ENCODE measurements at regions not wholly inside any gene's neighbourhood (a gene's known extent, or its start where the extent isn't known, plus 50 kb on each side); places are given as distances from the start of the nearest gene placed in this dataset.
"Not testable (repeated sequence)": the region's sequence is repeated elsewhere in the genome, so short reads cannot be mapped to it uniquely, and the experiment has no call there.

DNA sequence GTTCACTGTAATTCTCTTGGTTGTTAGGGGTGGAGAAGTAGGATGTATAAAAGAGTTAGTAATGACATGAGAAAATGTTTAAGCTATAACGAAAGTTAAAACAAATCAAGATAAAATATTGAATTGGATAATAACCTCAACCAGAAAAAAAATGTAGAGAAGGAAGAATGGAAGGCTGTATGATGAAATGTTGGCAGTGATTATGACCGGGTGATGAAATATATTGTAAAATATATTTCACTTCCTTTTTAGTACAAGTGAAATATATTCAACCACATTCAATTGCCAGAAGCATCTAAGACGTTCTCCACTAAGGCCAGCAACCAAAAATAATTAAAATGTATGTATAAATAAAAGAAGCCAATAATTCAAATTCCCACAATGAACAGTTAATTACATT is 309.3 kb upstream of the FGF13 start:
- DNase-seq: no peak

DNA sequence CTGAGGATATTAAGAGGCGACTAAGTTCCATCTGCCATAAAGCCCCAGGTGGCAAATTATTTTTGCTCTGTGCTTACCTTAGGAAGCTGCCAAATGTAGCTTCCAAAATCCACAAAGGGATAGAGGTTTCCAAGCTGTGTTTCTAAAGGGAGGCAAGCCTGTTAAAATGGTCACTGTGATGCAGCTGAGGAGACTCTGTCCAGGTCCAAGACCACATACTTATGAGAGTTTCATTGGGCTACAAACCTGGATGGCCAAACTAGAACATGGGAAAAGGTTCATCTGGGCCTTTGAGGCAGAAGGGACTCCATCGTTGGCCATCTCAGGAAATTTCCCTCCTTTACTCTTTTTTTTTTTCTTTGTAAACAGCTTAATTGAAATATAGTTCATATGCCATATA is 306.9 kb upstream of the FGF13 start:
- DNase-seq: no peak

GRCh38 chrX:139015627-139016026 is 304.1 kb upstream of the FGF13 start:
- no peak for DNase-seq

- no peak for DNase-seq
Observed at GRCh38 chrX:139008185-139008584, 296.7 kb upstream of the FGF13 start.

- not testable (repeated sequence) for DNase-seq
Observed at GRCh38 chrX:139003856-139004527, 292.5 kb upstream of the FGF13 start.

GRCh38 chrX:139002319-139002718 is 290.8 kb upstream of the FGF13 start:
- no peak for DNase-seq

- no peak for DNase-seq
Observed at GRCh38 chrX:138996268-138996667, 284.8 kb upstream of the FGF13 start.

- no peak for DNase-seq
Observed at GRCh38 chrX:138995458-138995857, 283.9 kb upstream of the FGF13 start.

DNA sequence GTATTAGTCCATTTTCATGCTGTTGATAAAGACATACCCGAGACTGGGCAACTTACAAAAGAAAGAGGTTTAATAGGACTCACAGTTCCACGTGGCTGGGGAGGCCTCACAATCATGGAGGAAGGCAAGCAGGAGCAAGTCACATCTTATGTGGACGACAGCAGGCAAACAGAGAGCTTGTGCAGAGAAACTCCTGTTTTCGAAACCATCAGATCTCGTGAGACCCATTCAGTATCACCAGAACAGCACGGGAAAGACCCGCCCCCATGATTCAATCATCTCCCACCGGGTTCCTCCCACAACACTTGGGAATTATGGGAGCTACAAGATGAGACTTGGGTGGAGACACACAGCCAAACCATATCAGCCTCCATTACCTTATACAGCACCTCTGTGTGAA is 278.9 kb upstream of the FGF13 start:
- not testable (repeated sequence) for DNase-seq

- no peak for DNase-seq
Observed at GRCh38 chrX:138986866-138987265, 275.3 kb upstream of the FGF13 start.

GRCh38 chrX:138986235-138986634 is 274.7 kb upstream of the FGF13 start:
- no peak for DNase-seq

DNA sequence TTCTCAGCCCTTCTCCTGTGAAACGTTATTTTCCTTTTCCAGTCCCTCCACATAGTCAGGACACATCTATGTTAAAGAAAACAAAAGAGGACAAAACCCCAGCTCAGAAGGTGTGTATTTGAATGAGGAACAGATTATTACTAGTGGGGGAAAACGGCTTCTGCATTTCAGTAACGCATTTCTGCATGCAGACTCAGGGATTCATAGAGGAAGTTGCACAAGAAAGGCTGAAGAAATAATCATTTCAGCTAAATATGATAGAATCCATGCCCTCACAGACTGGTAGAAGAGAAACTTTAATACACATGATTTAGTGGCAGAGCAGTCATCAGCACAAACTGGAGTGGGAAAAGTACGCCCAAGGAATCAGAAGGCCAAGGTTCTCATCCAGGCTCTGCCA is 270.8 kb upstream of the FGF13 start:
- no peak for DNase-seq

DNA sequence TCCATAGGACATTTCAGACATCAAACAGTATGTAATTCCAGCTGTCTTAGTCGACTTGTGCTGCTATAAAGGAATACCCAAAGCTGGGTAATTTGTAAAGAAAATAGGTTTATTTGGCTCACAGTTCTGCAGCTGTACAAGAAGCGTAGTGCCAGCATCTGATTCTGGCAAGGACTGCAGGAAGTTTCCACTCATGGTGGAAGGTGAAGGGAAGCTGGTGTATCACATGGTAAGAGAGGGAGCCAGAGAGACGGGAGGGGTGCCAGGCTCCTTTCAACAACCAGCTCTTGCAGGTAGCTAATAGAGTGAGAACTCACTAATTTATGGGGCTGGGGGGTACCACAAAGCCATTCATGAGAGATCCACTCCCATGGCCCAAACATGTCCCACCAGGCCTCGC is 253.0 kb upstream of the FGF13 start:
- no peak for DNase-seq

GRCh38 chrX:138962419-138962818 is 250.9 kb upstream of the FGF13 start:
- not testable (repeated sequence) for DNase-seq

DNA sequence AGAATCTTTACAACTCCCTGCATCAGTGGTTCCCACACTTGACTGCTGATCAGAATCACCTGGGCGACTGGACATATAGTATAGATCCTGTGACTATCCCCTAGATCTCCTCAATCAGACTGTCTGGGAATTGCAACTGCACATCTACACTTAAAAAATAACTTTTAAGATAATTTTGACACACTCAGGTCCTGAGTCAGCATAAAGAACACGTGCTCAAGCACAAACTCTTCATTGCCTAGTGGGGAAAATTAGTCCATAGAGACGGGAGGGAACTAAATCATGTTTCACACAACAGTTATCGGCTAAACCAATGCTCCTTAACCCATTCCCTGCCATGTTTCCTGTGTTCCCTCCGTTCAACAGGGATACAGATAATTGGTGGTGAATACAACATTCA is 243.5 kb upstream of the FGF13 start:
- DNase-seq: no peak

- no peak for DNase-seq
Observed at GRCh38 chrX:138946926-138947325, 235.4 kb upstream of the FGF13 start.

DNA sequence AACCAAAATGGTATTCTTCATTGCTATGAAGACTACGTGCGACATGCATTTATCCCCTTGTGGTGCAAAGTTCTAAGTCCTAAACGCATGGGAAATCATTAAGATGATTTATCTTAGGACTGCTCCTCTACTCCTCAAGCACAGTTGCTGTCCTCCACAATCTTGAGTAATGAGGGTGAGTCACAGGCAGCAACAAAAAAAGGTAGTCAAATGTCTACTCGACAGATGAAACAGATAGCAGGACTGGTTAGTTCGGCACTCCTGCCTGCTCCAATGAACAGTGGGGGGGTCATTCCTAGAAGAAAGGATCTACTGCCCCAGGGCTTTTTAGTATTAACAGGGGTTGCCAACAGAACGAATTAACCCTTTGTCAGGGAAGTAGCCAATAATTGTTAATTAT is 233.7 kb upstream of the FGF13 start:
- DNase-seq: no peak

- DNase-seq: no peak
Observed at GRCh38 chrX:138939038-138939437, 227.5 kb upstream of the FGF13 start.

- no peak for DNase-seq
Observed at GRCh38 chrX:138938003-138938402, 226.5 kb upstream of the FGF13 start.

- DNase-seq: no peak
Observed at GRCh38 chrX:138931212-138931611, 219.7 kb upstream of the FGF13 start.

DNA sequence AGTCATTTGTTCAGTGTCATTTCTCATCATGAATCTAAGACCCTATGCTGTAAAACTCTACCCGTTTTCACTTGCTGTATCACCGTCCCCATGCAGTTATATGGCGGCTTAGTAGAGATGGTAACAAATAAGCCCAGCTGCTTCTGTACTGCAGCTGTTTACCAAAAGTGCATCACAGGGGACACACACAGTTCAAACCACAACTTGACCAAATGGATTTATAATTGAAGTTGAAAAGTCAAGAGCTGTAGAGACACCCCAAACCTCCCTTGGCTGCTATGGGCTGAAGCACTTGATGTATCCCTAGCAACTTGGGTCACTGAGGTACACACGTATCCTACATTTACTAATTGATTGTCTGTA is 219.0 kb upstream of the FGF13 start:
- DNase-seq: no peak

- no peak for DNase-seq
Observed at GRCh38 chrX:138929926-138930582, 218.5 kb upstream of the FGF13 start.

DNA sequence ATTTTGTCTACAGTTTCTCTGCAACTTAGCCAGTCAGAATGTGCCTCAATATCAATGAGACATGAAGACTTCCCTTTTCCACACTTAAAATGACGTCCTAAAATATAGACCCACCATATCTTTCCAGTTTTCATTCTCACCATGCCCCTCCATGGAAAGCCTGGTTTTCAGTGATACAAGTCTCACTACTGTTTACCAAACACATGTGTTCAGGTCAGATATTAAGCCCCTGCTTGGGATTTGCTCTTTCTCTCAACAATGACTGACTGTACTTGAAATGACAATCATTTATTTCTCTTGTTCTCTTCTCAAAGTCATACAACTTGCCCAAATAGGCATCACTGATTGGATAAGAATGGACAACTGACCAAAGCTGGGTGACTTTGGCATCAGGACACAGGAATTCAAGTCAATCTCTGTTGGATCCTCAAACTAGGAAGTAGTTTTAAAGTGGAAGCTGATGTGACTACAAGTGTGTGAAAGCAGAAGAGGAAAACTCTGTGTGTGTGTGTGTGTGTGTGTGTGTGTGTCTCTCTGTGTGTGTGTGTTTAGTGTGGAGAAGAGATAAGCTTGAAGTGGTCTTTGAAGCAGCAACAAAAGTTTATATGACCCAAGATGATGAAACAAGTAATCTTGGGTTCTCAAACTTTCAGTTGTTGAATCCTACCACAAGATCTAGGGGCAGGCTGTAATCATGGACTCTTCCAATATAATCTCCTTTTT is 217.4 kb upstream of the FGF13 start:
- no peak for DNase-seq

- no peak for DNase-seq
Observed at GRCh38 chrX:138925330-138925729, 213.8 kb upstream of the FGF13 start.
